Chondrocyte (in vitro differentiated cells): ENCODE measurements at regions not wholly inside any gene's neighbourhood (a gene's known extent, or its start where the extent isn't known, plus 50 kb on each side); places are given as distances from the start of the nearest gene placed in this dataset.

ENCODE experiments used
- DNase-seq: peaks from one replicate; pipeline ENCODE4 v3.0.0; 2021; ENCODE audit warnings: mixed read lengths, low spot score
- H3K27ac Mint-ChIP-seq: one replicate; pipeline ENCODE4 v1.8.0; 2021; ENCODE audit warnings: mild to moderate bottlenecking, moderate library complexity, mixed read lengths; ENCODE audit not compliant: unreplicated experiment
- H3K27me3 Mint-ChIP-seq: 2 replicates; pipeline ENCODE4 v1.8.0; 2021; ENCODE audit warnings: low read depth, mixed read lengths
- H3K36me3 Mint-ChIP-seq: 2 replicates; pipeline ENCODE4 v1.8.0; 2021; ENCODE audit warnings: low read depth, mixed read lengths
- H3K4me1 Mint-ChIP-seq: 2 replicates; pipeline ENCODE4 v1.8.0; 2021; ENCODE audit warnings: low read depth, mild to moderate bottlenecking, mixed read lengths
- H3K4me3 Mint-ChIP-seq: one replicate; pipeline ENCODE4 v1.8.0; 2021; ENCODE audit warnings: mild to moderate bottlenecking, moderate library complexity, mixed read lengths; ENCODE audit not compliant: unreplicated experiment
- H3K9me3 Mint-ChIP-seq: 2 replicates; pipeline ENCODE4 v1.8.0; 2021; ENCODE audit warnings: low read depth, mixed read lengths
- TF ChIP-seq, protein P1 (sequence below): fragments of 200-600 bp; sonication (generic); IDR thresholded peaks from 2 replicates; pipeline ENCODE4 v1.5.0; 2021; ENCODE audit warnings: antibody characterized with exemption, mild to moderate bottlenecking, moderate library complexity

DNA sequence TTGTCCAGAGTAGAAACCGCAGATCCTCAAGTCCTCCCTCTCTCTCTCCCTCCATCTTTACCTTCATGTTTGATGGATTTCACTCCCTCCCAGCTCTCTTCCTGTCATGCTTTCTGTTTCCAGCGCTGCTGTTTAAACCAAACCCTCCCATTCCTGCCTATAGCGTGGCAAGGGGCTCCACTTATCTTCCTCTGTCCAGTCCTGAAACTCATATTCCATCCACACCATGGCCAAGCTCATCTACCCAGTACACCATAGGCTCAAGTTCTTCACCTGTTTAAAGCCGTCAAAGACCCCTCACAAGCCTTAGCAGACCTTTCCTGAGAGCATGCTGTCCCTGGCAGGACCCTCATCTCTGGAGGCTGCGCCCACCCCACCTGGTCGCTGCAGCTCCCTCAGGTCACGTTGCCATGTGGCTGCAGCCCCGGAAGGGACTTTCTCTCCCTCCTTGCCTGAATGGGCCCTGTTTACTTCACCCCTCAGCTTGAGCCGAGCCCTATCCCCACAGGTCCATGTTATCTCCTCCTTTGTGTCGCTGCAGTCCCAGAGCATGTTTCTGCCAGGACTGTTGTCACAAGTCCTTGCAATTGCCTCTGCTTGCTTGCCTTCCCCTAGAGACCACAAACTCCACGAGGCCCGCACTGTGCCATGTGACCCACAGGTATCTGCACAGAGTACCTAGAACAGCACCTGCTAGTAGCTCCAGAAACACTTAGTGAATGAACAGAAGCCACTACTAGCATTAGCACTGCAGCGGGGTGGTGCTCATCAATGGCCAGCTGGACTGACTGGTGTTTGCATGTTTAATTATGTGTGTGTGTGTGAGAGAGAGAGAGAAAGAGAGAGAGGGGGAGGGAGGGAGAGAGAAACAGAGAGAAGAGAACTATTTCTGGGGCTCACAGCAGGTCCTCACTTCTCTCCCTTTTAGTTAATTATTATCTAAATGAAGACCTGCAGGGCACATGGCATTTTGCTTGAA lies 149.4 kb upstream of the SNX19 start:
- TF ChIP-seq, protein P1, sequence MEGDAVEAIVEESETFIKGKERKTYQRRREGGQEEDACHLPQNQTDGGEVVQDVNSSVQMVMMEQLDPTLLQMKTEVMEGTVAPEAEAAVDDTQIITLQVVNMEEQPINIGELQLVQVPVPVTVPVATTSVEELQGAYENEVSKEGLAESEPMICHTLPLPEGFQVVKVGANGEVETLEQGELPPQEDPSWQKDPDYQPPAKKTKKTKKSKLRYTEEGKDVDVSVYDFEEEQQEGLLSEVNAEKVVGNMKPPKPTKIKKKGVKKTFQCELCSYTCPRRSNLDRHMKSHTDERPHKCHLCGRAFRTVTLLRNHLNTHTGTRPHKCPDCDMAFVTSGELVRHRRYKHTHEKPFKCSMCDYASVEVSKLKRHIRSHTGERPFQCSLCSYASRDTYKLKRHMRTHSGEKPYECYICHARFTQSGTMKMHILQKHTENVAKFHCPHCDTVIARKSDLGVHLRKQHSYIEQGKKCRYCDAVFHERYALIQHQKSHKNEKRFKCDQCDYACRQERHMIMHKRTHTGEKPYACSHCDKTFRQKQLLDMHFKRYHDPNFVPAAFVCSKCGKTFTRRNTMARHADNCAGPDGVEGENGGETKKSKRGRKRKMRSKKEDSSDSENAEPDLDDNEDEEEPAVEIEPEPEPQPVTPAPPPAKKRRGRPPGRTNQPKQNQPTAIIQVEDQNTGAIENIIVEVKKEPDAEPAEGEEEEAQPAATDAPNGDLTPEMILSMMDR, result no peak
- Mint-ChIP-seq H3K36me3 (no peaks in the 10 kb centered on the region), H3K27ac (no peak overlapping the region), H3K4me1 (no peaks in the 10 kb centered on the region), H3K9me3 (no peaks in the 10 kb centered on the region), H3K27me3 (peaks cover 21% of the 10 kb centered on the region), H3K4me3 (no peak overlapping the region)
- no peak for DNase-seq

DNA sequence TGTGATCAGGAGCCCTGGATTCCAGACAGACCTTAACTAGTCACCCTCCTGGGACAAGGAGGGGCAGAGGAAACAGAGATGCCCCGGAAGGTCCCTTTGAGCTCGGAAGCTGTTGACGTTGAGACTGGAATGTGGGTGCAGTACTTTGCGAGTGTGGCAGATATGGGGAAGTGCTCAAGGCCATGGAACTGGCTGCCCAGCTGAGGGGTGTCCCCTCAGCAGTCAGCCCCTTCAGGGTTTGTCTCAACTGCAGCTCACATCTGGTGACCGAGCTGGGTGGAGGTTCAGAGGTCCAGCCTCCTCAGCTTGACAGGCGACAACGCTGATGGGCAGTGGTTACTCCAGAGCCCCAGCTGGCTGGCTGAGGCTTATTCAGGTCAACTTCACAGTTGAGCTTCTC lies 150.3 kb upstream of the SNX19 start:
- peaks cover 21% of the 10 kb centered on the region for H3K27me3 Mint-ChIP-seq
- TF ChIP-seq, protein P1, result no peak
- no peaks in the 10 kb centered on the region for H3K4me1 Mint-ChIP-seq
- DNase-seq, result no peak
- H3K4me3 Mint-ChIP-seq, result no peak overlapping the region
- no peaks in the 10 kb centered on the region for H3K9me3 Mint-ChIP-seq
- H3K27ac Mint-ChIP-seq, result no peak overlapping the region
- H3K36me3 Mint-ChIP-seq, result no peaks in the 10 kb centered on the region

DNA sequence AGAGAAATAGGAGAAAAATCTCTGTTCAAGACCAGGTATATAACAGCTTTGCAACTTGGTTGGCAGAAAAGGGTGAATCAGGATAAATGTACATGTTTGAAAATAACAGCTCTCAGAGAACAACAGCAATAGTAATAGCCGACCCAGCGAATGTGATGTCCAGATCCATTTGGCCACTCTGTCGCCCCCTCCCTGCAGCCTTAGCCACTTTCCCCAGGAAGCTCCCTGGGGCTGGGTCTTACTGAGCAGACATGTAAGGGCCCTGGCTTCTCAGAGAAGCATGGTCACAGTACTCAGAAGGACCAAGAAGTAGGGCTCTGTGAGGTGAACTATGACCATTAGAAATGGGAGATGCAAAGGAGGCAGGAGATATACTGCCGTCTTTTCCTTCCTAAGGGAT lies 154.1 kb upstream of the SNX19 start:
- Mint-ChIP-seq H3K36me3 (no peaks in the 10 kb centered on the region), H3K4me3 (no peak overlapping the region), H3K9me3 (no peaks in the 10 kb centered on the region), H3K27ac (no peak overlapping the region), H3K4me1 (no peaks in the 10 kb centered on the region), H3K27me3 (peaks cover 11% of the 10 kb centered on the region)
- TF ChIP-seq, protein P1, result peak; percentile 26
- no peak for DNase-seq

DNA sequence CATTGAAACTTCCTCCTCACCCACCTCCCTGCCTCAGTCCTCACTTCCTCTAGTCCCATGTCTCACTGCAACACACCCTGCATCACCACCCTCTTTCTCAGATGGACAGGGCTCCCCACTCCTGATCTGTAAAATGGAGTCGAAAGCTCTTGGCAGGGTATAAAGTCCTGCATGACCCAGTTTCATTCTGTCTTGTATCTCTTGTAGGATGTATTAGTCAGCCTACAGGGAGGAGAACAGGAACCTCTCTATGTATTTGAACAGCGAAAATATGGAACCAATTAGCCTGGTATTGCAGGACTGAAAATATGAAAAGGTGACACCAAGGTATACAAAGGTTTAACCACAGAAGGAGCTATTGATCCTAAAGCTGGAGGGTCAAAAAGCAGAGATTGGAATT lies 156.9 kb upstream of the SNX19 start:
- H3K27ac Mint-ChIP-seq, result no peak overlapping the region
- TF ChIP-seq, protein P1, result no peak
- DNase-seq, result no peak
- H3K4me3 Mint-ChIP-seq, result no peak overlapping the region
- no peaks in the 10 kb centered on the region for H3K4me1 Mint-ChIP-seq
- no peaks in the 10 kb centered on the region for H3K36me3 Mint-ChIP-seq
- H3K9me3 Mint-ChIP-seq, result no peaks in the 10 kb centered on the region
- H3K27me3 Mint-ChIP-seq, result peaks cover 6% of the 10 kb centered on the region

DNA sequence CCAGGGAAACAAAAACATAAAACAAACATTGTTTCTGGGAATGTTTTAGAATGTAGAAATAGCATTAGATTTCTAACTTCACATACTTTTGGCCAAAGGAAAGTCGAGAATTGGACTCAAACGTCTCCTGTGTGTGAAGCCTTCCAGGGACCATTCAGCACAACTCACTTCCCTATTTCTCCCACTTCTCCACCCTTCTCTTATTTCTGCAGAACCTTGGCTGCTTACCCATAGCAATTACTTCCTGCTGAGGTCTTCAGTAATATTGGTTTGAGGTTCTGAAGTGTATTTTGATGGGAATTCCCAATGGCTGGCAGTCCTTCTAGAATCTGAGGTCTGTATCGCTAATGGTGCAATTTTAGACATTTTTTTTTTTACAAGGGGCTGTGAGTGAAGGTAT lies 158.3 kb upstream of the SNX19 start:
- TF ChIP-seq, protein P1, result no peak
- DNase-seq, result no peak
- H3K27ac Mint-ChIP-seq, result no peak overlapping the region
- H3K4me1 Mint-ChIP-seq, result no peaks in the 10 kb centered on the region
- peaks cover under 1% of the 10 kb centered on the region for H3K9me3 Mint-ChIP-seq
- H3K36me3 Mint-ChIP-seq, result no peaks in the 10 kb centered on the region
- H3K4me3 Mint-ChIP-seq, result no peak overlapping the region
- H3K27me3 Mint-ChIP-seq, result peaks cover 6% of the 10 kb centered on the region
